ENCODE measurements at regions not wholly inside any gene's neighbourhood (a gene's known extent, or its start where the extent isn't known, plus 50 kb on each side); places are given as distances from the start of the nearest gene placed in this dataset.

DNA sequence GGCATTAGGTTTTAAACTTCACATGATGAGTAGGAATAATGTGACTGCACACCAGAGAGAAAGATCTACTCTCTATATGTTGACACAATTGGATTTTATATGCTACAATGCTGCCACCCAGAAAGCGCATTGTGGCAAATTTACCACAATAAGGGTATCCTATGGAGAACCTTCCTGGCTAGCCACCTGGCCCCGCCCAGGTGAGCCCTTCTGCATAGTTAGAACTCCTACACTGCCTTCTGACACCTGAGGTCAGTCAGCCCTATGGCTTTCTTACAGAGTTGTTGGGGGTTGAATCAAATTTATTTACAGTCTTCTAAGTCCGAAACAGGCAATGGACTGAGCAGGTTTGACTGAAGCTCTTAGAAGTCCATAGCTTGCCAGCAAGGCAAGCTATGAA, 153.8 kb upstream of the S100G start:
- TF ChIP-seq, protein P1, sequence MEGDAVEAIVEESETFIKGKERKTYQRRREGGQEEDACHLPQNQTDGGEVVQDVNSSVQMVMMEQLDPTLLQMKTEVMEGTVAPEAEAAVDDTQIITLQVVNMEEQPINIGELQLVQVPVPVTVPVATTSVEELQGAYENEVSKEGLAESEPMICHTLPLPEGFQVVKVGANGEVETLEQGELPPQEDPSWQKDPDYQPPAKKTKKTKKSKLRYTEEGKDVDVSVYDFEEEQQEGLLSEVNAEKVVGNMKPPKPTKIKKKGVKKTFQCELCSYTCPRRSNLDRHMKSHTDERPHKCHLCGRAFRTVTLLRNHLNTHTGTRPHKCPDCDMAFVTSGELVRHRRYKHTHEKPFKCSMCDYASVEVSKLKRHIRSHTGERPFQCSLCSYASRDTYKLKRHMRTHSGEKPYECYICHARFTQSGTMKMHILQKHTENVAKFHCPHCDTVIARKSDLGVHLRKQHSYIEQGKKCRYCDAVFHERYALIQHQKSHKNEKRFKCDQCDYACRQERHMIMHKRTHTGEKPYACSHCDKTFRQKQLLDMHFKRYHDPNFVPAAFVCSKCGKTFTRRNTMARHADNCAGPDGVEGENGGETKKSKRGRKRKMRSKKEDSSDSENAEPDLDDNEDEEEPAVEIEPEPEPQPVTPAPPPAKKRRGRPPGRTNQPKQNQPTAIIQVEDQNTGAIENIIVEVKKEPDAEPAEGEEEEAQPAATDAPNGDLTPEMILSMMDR (IDR thresholded peaks at IDR 0.05), result no peak
- TF ChIP-seq POLR2A (IDR thresholded peaks at IDR 0.05), result no peak
- no peak for TF ChIP-seq EP300 (IDR thresholded peaks at IDR 0.05)
